SK-N-MC (cell line): ENCODE measurements at regions not wholly inside any gene's neighbourhood (a gene's known extent, or its start where the extent isn't known, plus 50 kb on each side); places are given as distances from the start of the nearest gene placed in this dataset.

Source experiments
- EZH2 ChIP-seq: fragments of 200-600 bp; sonication (generic); IDR thresholded peaks from one replicate; pipeline ENCODE4 v1.6.1; 2017; ENCODE audit warnings: antibody characterized with exemption
- FOXP2 ChIP-seq: optimal IDR thresholded peaks from 2 replicates; pipeline ENCODE3; 2011; ENCODE audit warnings: mild to moderate bottlenecking, moderate library complexity; ENCODE audit not compliant: insufficient read depth; ENCODE audit errors: extremely low read length, control extremely low read depth
- POLR2AphosphoS5 ChIP-seq: IDR thresholded peaks from 2 replicates; pipeline ENCODE4 v1.6.1; 2012; ENCODE audit warnings: mild to moderate bottlenecking, low read depth, low read length, borderline replicate concordance

GRCh38 chr6:121965739-121966138 is 433.7 kb upstream of the HSF2 start:
- TF ChIP-seq EZH2 (no peak), POLR2AphosphoS5 (no peak), FOXP2 (no peak)
